D721Med (cell line): ENCODE measurements at regions not wholly inside any gene's neighbourhood (a gene's known extent, or its start where the extent isn't known, plus 50 kb on each side); places are given as distances from the start of the nearest gene placed in this dataset.

Source experiments
- DNase-seq: peaks from one replicate; pipeline ENCODE4 v3.0.0; 2011; ENCODE audit warnings: low spot score; ENCODE audit not compliant: insufficient read length
- FAIRE-seq: peaks from 2 replicates; lab custom pipeline; 2011; peaks lifted over from hg19 to GRCh38; lab: Jason Lieb, UNC
- TF ChIP-seq, protein P1 (sequence below): IDR thresholded peaks from 2 replicates; pipeline ENCODE4 v1.5.1; 2012; ENCODE audit warnings: mild to moderate bottlenecking, control low read depth; ENCODE audit not compliant: insufficient read depth; ENCODE audit errors: missing control alignments

DNA sequence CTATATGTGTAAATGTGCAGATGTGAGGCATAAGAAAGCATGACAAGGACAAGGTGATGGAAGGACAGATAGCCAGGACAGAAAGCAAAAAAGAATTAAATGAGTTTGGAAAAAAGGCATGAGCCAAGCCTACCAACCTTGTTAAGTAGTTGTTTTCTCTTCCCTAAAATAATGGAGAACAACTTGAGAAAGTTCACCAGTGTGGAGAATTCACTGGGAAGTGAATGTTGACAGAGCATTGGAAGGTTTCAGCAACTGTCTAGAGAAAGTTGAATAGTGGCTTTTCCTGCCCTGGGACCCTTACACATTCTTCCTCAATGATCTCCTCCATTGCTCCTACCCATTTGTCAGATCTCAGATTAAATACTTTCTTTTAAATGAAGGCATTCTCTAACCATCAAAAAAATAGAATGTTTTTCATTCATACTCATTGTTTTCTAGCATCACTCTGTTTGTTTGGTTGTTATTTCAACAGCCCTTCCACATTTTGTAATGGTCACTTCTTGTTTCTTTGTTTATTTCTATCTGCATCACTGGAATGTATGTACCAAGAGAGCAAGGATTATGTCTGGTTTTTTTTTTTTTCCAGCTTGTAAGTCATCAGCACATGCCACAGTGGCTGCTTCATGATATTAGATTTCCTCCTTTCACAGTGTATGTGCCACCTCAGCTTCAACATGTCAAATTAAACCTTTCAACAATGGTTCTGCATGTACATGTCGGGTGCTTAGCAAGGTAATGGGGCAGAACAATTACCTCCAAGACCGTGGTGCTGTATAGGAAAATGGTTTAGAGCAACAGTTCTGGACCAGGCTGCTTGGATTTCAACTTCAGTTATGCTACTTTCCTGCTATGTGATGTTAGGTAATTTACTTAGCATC, 586.0 kb upstream of the VRK2 start:
- no peak for FAIRE-seq
- TF ChIP-seq, protein P1, sequence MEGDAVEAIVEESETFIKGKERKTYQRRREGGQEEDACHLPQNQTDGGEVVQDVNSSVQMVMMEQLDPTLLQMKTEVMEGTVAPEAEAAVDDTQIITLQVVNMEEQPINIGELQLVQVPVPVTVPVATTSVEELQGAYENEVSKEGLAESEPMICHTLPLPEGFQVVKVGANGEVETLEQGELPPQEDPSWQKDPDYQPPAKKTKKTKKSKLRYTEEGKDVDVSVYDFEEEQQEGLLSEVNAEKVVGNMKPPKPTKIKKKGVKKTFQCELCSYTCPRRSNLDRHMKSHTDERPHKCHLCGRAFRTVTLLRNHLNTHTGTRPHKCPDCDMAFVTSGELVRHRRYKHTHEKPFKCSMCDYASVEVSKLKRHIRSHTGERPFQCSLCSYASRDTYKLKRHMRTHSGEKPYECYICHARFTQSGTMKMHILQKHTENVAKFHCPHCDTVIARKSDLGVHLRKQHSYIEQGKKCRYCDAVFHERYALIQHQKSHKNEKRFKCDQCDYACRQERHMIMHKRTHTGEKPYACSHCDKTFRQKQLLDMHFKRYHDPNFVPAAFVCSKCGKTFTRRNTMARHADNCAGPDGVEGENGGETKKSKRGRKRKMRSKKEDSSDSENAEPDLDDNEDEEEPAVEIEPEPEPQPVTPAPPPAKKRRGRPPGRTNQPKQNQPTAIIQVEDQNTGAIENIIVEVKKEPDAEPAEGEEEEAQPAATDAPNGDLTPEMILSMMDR: no peak
- DNase-seq: no peak

DNA sequence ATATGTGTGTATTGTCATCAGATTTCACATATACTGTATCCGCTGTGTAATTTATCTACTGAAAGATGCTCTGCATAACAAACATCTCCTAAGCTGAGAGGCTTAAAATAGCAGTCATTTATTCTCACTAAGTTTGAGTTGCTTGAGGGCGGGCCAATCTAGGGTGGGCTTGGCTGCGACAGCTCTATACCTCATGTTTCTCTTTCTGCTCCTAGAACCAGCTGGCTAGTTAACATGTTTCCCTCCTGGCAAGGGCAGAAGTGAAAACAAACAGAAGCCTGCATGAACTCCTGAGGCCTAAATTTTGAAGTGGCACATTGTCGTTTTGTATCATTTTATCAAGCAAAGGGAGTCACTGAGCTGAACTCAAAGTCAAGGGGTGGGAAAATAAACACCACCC, 585.0 kb upstream of the VRK2 start:
- TF ChIP-seq, protein P1: no peak
- FAIRE-seq (no peak), DNase-seq (no peak)

DNA sequence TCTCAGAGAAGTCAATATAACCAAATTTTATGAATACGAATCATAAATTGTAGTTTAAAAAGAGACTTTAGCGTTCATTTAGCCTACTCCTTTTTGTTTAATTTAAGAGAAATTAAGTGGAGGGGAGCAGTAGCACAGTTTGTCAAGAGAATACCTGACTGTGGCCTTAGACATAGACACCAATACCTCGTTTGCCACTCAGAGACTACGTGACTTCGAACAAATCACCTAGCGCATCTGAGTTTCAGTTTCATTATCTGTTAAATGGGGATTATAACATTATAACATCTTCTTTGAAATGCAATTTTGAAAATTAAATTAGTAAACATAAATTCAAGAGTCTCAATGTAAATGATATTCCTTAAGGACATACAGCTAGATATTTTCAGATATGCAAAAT, 581.5 kb upstream of the VRK2 start:
- FAIRE-seq (no peak), DNase-seq (no peak)
- TF ChIP-seq, protein P1: no peak

DNA sequence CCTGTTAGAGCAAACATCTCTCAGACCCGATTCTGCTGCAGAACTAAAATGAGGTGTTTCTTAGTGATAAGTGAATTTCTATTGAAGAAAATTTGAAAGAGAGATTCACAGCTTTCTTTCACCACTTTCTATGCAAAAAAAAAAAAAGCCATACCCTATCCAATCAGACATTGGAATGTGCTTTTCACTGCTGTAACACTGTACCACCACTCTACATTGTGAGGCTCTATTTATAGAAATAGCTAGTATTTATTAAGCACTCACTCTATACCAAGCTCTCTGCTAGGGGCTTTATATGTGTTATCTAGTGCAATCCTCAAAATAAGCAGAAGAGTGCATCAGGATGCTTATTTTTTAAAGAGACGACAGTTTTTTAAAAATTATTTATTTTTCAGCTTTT, 580.6 kb upstream of the VRK2 start:
- TF ChIP-seq, protein P1: no peak
- FAIRE-seq: no peak
- no peak for DNase-seq

DNA sequence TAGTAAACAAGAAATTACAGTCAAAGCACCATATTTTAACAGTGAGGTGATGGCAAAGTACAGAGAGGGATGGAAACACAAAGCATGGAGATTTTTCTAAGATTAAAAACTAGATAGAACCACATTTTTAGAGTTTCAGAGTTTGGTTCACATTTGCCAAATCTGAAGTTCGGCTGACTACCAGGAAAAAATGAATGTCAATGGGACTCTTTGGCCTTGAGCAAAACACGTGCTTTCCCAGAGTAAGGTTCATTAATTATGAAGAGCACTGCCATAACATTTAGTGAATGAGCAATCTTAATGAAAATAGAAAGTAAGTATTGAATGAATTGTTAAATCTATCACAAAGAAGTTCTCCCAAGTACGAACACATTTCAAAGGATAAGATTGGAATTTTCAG, 571.2 kb upstream of the VRK2 start:
- no peak for DNase-seq
- no peak for FAIRE-seq
- TF ChIP-seq, protein P1: no peak

DNA sequence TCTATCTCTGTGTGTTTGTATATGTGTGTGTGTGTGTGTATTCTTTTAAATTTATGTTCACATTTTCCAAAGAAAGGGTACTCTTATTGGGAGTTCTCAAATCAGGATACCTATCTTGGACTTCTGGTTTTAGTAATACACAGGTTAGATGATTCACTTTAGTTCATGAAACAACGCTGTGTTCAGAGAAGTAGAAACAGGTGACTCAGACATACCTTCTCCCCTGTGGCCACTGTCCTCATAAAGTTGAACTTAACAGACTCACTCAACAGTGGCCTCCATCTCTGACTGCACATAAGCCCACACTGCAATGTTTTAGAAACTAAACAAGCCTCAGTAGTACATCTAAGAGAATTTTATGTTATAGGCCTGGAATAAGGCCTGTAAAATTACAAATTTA, 566.6 kb upstream of the VRK2 start:
- FAIRE-seq (no peak), DNase-seq (no peak)
- TF ChIP-seq, protein P1: no peak

DNA sequence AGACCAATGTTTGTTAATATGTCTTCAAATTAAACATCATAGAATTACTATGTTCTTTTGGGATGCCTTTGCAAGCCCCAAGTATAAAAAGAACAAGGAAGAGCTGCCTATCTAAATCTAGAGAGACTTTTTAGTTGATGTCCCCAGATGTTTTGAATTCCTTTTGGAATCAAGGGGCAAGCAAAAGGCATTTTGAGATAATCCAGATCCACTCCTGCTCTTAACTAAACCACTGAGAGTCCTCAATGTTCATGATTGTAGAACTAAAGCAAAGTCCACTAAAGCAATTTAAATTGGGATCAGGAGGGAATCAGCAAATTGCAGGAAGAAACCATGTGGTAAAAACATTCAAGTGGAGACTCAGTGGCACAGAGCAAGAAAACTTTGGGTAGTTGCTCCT, 558.5 kb upstream of the VRK2 start:
- DNase-seq (no peak), FAIRE-seq (no peak)
- TF ChIP-seq, protein P1: no peak
